K562 (cell line): ENCODE measurements at regions not wholly inside any gene's neighbourhood (a gene's known extent, or its start where the extent isn't known, plus 50 kb on each side); places are given as distances from the start of the nearest gene placed in this dataset.
A peak's percentile ranks its signal among the peaks of the same experiment; 100 is the strongest.

Source experiments
- SP1 ChIP-seq: sonication (generic); formaldehyde crosslinking; IDR thresholded peaks from 2 replicates; pipeline ENCODE4 v1.8.1; 2022; ENCODE audit warnings: mild to moderate bottlenecking, missing genetic modification reagents
- TF ChIP-seq, protein P1 (sequence below): fragments of 450-650 bp; IDR thresholded peaks from 2 replicates; pipeline ENCODE4 v1.6.1; 2016; ENCODE audit warnings: mild to moderate bottlenecking, moderate library complexity

GRCh38 chr11:86167499-86168164, 76.9 kb upstream of the EED start (continued):
- TF ChIP-seq, protein P1, sequence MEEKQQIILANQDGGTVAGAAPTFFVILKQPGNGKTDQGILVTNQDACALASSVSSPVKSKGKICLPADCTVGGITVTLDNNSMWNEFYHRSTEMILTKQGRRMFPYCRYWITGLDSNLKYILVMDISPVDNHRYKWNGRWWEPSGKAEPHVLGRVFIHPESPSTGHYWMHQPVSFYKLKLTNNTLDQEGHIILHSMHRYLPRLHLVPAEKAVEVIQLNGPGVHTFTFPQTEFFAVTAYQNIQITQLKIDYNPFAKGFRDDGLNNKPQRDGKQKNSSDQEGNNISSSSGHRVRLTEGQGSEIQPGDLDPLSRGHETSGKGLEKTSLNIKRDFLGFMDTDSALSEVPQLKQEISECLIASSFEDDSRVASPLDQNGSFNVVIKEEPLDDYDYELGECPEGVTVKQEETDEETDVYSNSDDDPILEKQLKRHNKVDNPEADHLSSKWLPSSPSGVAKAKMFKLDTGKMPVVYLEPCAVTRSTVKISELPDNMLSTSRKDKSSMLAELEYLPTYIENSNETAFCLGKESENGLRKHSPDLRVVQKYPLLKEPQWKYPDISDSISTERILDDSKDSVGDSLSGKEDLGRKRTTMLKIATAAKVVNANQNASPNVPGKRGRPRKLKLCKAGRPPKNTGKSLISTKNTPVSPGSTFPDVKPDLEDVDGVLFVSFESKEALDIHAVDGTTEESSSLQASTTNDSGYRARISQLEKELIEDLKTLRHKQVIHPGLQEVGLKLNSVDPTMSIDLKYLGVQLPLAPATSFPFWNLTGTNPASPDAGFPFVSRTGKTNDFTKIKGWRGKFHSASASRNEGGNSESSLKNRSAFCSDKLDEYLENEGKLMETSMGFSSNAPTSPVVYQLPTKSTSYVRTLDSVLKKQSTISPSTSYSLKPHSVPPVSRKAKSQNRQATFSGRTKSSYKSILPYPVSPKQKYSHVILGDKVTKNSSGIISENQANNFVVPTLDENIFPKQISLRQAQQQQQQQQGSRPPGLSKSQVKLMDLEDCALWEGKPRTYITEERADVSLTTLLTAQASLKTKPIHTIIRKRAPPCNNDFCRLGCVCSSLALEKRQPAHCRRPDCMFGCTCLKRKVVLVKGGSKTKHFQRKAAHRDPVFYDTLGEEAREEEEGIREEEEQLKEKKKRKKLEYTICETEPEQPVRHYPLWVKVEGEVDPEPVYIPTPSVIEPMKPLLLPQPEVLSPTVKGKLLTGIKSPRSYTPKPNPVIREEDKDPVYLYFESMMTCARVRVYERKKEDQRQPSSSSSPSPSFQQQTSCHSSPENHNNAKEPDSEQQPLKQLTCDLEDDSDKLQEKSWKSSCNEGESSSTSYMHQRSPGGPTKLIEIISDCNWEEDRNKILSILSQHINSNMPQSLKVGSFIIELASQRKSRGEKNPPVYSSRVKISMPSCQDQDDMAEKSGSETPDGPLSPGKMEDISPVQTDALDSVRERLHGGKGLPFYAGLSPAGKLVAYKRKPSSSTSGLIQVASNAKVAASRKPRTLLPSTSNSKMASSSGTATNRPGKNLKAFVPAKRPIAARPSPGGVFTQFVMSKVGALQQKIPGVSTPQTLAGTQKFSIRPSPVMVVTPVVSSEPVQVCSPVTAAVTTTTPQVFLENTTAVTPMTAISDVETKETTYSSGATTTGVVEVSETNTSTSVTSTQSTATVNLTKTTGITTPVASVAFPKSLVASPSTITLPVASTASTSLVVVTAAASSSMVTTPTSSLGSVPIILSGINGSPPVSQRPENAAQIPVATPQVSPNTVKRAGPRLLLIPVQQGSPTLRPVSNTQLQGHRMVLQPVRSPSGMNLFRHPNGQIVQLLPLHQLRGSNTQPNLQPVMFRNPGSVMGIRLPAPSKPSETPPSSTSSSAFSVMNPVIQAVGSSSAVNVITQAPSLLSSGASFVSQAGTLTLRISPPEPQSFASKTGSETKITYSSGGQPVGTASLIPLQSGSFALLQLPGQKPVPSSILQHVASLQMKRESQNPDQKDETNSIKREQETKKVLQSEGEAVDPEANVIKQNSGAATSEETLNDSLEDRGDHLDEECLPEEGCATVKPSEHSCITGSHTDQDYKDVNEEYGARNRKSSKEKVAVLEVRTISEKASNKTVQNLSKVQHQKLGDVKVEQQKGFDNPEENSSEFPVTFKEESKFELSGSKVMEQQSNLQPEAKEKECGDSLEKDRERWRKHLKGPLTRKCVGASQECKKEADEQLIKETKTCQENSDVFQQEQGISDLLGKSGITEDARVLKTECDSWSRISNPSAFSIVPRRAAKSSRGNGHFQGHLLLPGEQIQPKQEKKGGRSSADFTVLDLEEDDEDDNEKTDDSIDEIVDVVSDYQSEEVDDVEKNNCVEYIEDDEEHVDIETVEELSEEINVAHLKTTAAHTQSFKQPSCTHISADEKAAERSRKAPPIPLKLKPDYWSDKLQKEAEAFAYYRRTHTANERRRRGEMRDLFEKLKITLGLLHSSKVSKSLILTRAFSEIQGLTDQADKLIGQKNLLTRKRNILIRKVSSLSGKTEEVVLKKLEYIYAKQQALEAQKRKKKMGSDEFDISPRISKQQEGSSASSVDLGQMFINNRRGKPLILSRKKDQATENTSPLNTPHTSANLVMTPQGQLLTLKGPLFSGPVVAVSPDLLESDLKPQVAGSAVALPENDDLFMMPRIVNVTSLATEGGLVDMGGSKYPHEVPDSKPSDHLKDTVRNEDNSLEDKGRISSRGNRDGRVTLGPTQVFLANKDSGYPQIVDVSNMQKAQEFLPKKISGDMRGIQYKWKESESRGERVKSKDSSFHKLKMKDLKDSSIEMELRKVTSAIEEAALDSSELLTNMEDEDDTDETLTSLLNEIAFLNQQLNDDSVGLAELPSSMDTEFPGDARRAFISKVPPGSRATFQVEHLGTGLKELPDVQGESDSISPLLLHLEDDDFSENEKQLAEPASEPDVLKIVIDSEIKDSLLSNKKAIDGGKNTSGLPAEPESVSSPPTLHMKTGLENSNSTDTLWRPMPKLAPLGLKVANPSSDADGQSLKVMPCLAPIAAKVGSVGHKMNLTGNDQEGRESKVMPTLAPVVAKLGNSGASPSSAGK, result peak; percentile 32; the same call in 1 of the 2 replicates
- TF ChIP-seq SP1 (CRISPR knock-in tag), result no peak
